Activated CD4-positive, alpha-beta T cell treated with anti-CD3 and anti-CD28 coated beads for 36 hours (primary cell): ENCODE measurements at regions not wholly inside any gene's neighbourhood (a gene's known extent, or its start where the extent isn't known, plus 50 kb on each side); places are given as distances from the start of the nearest gene placed in this dataset.
"Not testable (repeated sequence)": the region's sequence is repeated elsewhere in the genome, so short reads cannot be mapped to it uniquely, and the experiment has no call there.

Source experiments
- ATAC-seq: fragments of 200-7000 bp; cut with Tn5 transposase; one replicate; pipeline ENCODE4 v1.10.0; 2021; ENCODE audit warnings: mild to moderate bottlenecking, moderate library complexity
- CTCF ChIA-PET: fragments of 350-600 bp; sonication (Branson Sonifier 250); formaldehyde crosslinking; loops from one replicate; lab custom pipeline; 2021; ENCODE audit warnings: antibody characterized with exemption; lab: Charles Lee
- POLR2A ChIA-PET: fragments of 350-600 bp; sonication (Branson Sonifier 250); formaldehyde crosslinking; loops from one replicate; lab custom pipeline; 2021; ENCODE audit warnings: antibody characterized with exemption, inconsistent platforms; lab: Charles Lee
- DNase-seq: peaks from one replicate; pipeline ENCODE4 v3.0.0-alpha.2; 2020
- H3K27ac Mint-ChIP-seq: one replicate; pipeline ENCODE4 v1.8.0; 2021; ENCODE audit warnings: mixed read lengths
- H3K27me3 Mint-ChIP-seq: one replicate; pipeline ENCODE4 v1.8.0; 2021; ENCODE audit warnings: mixed read lengths
- H3K36me3 Mint-ChIP-seq: one replicate; pipeline ENCODE4 v1.8.0; 2021; ENCODE audit warnings: low read depth, mixed read lengths
- H3K4me1 Mint-ChIP-seq: one replicate; pipeline ENCODE4 v1.8.0; 2021; ENCODE audit warnings: mixed read lengths
- H3K4me3 Mint-ChIP-seq: one replicate; pipeline ENCODE4 v1.8.0; 2021; ENCODE audit warnings: mild to moderate bottlenecking, moderate library complexity, mixed read lengths
- H3K9me3 Mint-ChIP-seq: one replicate; pipeline ENCODE4 v1.8.0; 2021; ENCODE audit warnings: low read depth, mixed read lengths
- intact Hi-C, 2 experiments: fragments of 100-400 bp; cut with DNase I in 1 of 2; cut with micrococcal nuclease in 1 of 2; formaldehyde crosslinking; loops; one replicate each; pipeline versions ENCODE4 v1.14.2 to v1.15.1; 2022 to 2024; cut with DNase I, micrococcal nuclease

DNA sequence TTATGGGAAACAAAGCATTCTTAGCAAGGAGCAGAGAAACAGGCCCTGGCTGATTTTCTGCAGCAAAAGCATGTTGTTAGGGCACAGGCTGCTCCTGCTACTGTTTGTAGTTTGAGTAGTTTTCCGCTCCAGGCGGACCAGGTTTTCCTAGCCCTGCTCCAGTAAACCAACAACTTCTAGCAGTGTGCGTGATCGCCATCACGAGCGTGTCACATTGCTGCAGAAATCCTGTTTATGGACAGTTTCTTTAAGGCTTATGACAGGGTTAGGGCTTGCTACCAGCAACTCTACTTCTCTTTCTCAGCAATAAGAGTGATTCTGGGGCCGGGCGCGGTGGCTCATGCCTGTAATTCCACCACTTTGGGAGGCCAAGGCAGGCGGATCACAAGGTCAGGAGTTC lies 803.9 kb upstream of the CDH10 start:
- H3K9me3 Mint-ChIP-seq, result peaks cover 14% of the 10 kb centered on the region
- DNase-seq, result no peak
- intact Hi-C loops, result no loop called here
- H3K27me3 Mint-ChIP-seq, result no peaks in the 10 kb centered on the region
- no peak for ATAC-seq
- POLR2A ChIA-PET, result no interaction called here
- no peak overlapping the region for H3K27ac Mint-ChIP-seq
- no peak overlapping the region for H3K4me3 Mint-ChIP-seq
- CTCF ChIA-PET, result no interaction called here
- H3K4me1 Mint-ChIP-seq, result no peaks in the 10 kb centered on the region
- no peaks in the 10 kb centered on the region for H3K36me3 Mint-ChIP-seq

DNA sequence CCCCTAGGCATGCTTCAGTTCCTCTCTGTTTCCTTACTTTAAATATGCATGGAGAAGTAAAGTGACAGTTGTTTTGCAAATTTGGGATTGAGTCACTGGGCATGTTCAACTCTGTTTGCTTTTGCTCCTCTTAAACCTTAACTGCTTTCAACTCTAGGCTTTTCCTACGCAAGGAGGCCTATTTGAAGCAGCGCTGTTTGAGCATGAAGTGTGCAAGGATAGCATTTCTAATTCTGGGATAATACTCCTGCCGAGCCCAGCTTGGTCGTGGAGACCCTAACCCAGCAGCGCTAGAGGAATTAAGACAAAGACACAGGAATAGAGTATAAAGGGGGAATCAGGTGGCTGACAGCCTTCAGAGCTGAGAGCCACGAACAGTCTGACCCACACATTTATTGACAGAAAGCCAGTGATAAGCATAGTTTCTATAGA lies 803.4 kb upstream of the CDH10 start:
- ChIA-PET POLR2A (no interaction called here), CTCF (no interaction called here)
- Mint-ChIP-seq H3K4me3 (no peak overlapping the region), H3K36me3 (no peaks in the 10 kb centered on the region), H3K27ac (no peak overlapping the region), H3K4me1 (no peaks in the 10 kb centered on the region), H3K27me3 (no peaks in the 10 kb centered on the region), H3K9me3 (peaks cover 13% of the 10 kb centered on the region)
- no peak for ATAC-seq
- DNase-seq, result no peak
- intact Hi-C loops, result no loop called here

DNA sequence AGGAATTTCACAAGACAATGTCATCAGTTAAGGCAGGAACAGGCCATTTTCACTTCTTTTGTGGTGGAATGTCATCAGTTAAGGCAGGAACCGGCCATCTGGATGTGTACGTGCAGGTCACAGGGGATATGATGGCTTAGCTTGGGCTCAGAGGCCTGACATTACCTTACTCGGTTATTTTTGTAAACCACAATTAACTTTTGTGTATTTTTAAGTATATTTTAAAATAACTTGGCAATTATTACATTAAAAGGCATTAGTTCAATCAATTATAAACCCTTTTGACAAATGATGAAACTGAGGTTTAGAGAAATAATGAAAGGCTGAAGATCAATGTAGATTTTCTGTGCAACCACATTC lies 801.3 kb upstream of the CDH10 start:
- H3K9me3 Mint-ChIP-seq, result peaks cover 12% of the 10 kb centered on the region
- CTCF ChIA-PET, H3K4me1 Mint-ChIP-seq, H3K36me3 Mint-ChIP-seq, H3K27me3 Mint-ChIP-seq, ATAC-seq, intact Hi-C loops, H3K27ac Mint-ChIP-seq, POLR2A ChIA-PET, H3K4me3 Mint-ChIP-seq, DNase-seq: not testable (repeated sequence)

DNA sequence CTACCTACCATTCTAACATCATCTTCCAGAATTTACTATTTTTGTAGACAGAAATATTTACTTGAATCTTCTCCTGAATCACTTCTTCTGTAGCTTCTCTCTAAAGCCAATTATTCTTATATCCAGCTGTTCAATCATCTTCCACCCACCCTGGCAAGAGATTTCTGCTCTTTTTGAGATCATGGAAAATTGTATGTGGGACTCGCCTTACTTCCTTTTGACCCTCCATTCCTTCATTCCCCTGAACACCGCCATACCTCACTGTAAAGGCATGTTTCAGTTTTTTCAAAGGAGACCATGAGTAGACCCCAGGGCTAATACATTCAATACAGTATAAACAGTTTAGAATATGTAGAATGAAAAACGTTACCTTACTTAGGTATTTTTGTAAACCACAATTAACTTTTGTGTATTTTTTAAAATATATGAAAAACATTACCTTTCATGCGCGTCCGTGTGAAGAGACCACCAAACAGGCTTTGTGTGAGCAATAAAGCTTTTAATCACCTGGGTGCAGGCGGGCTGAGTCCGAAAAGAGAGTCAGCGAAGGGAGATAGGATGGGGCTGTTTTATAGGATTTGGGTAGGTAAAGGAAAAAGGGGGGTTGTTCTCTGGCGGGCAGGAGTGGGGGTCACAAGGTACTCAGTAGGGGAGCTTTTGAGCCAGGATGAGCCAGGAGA lies 800.7 kb upstream of the CDH10 start:
- DNase-seq, H3K36me3 Mint-ChIP-seq, H3K4me1 Mint-ChIP-seq, H3K27me3 Mint-ChIP-seq, ATAC-seq, H3K4me3 Mint-ChIP-seq, CTCF ChIA-PET, POLR2A ChIA-PET, intact Hi-C loops, H3K27ac Mint-ChIP-seq: not testable (repeated sequence)
- H3K9me3 Mint-ChIP-seq, result peaks cover 12% of the 10 kb centered on the region

DNA sequence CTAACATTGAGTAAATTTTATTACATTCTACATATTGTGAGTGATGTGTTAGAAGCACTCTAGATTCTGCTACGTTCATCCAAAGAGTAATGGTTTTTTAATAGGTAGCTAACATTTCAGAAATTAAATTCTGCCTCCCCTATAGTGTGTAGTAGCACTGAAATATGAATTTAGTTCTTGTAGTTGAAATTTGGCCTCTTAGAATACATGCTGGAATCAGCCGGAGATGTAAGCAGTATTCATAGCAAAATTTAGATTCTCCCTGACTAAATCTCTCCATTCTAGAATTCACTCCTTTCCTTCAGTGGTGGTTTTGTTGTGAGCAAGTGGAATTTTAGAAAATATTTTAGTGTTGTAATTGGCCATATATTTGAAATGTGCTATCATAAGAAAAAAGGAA lies 799.9 kb upstream of the CDH10 start:
- intact Hi-C loops, result no loop called here
- Mint-ChIP-seq H3K27me3 (no peaks in the 10 kb centered on the region), H3K36me3 (no peaks in the 10 kb centered on the region), H3K27ac (no peak overlapping the region), H3K4me1 (no peaks in the 10 kb centered on the region), H3K9me3 (peaks cover 12% of the 10 kb centered on the region), H3K4me3 (no peak overlapping the region)
- POLR2A ChIA-PET, result no interaction called here
- CTCF ChIA-PET, result no interaction called here
- ATAC-seq (no peak), DNase-seq (no peak)

DNA sequence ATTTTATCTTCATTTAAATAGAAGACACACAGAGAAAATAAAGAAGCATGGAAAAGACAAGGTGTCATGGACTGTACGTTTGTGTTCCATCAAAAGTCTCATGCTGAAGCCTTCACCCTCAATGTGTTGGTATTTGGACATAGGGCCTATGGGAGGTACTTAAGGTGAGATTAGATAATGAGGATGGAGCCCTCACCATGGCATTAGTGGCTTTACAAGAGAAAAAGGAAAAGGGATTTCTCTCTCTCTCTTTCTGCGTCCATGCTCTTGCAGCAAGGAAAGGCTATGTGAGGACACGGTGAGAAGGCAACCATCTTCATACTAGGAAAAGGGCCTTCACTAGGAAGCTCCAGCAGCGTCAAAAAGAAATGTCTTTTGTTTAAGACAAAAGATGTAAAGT lies 797.0 kb upstream of the CDH10 start:
- POLR2A ChIA-PET, result no interaction called here
- ATAC-seq (no peak), DNase-seq (no peak)
- intact Hi-C loops, result no loop called here
- Mint-ChIP-seq H3K36me3 (no peaks in the 10 kb centered on the region), H3K27ac (no peak overlapping the region), H3K9me3 (peaks cover 9% of the 10 kb centered on the region), H3K27me3 (no peaks in the 10 kb centered on the region), H3K4me3 (no peak overlapping the region), H3K4me1 (no peaks in the 10 kb centered on the region)
- CTCF ChIA-PET, result interaction anchor here (0.5 kb wide), 1 partner anchor 23 kb away, joined by 3 read pairs; no protein-coding TSS in a partner anchor

DNA sequence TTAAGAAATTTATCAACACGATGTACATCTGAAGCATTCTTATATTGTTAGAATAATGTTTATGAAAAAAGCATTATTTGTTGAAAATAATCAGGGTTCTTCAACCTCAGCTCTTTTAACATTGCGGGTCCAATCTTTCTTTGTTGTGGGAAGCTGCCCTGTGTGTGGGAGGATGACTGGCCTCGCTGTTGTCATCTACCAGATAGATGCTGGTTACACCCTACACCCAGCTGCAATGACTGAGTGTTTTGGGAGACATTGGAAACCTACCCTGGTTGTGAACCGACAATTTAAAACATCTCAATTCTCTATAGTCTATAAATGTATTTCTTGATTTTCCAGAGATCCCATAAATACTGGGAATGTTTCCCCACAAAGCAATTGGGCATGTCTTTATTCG lies 794.2 kb upstream of the CDH10 start:
- Mint-ChIP-seq H3K4me1 (no peaks in the 10 kb centered on the region), H3K4me3 (no peak overlapping the region), H3K9me3 (peaks cover 9% of the 10 kb centered on the region), H3K27ac (no peak overlapping the region), H3K27me3 (no peaks in the 10 kb centered on the region), H3K36me3 (no peaks in the 10 kb centered on the region)
- ChIA-PET POLR2A (no interaction called here), CTCF (no interaction called here)
- no peak for ATAC-seq
- DNase-seq, result no peak
- intact Hi-C loops, result no loop called here

DNA sequence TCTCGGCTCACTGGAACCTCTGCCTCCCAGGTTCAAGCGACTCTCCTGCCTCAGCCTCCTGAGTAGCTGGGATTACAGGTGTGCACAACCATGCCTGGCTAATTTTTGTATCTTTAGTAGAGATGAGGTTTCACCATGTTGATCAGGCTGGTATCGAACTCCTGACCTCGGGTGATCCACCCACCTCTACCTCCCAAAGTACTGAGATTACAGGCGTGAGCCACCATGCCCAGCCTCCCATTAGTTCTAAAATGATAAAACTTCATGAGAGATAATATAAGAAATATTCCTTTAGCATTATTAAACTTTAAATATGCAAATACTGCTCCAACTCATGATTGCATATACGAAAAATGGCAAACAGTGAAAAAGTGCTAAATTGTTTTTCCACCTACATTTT lies 793.6 kb upstream of the CDH10 start:
- H3K4me3 Mint-ChIP-seq, H3K9me3 Mint-ChIP-seq, H3K27ac Mint-ChIP-seq, H3K4me1 Mint-ChIP-seq, CTCF ChIA-PET, ATAC-seq, POLR2A ChIA-PET, H3K36me3 Mint-ChIP-seq, intact Hi-C loops, DNase-seq, H3K27me3 Mint-ChIP-seq: not testable (repeated sequence)

DNA sequence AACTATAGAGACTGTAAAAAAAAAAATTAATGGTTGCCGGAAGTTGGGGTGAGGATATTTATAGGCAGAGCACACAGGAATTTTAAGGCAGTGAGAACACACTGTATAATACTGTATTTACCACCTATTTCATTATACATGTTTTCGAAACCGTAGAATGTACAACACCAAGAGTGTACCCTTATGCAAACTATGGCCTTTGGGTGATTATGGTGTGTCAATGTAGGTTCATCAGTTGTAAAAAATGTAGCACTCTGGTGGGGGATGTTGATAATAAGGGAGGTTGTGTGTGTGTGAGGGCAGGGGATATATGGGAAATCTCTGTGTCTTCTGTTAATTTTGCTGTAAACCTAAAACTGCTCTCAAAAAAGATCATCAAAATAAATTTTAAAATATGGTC lies 791.7 kb upstream of the CDH10 start:
- CTCF ChIA-PET, result no interaction called here
- H3K36me3 Mint-ChIP-seq, result no peaks in the 10 kb centered on the region
- DNase-seq (no peak), ATAC-seq (no peak)
- H3K27ac Mint-ChIP-seq, result no peak overlapping the region
- H3K4me1 Mint-ChIP-seq, result no peaks in the 10 kb centered on the region
- intact Hi-C loops, result no loop called here
- no peak overlapping the region for H3K4me3 Mint-ChIP-seq
- POLR2A ChIA-PET, result no interaction called here
- no peaks in the 10 kb centered on the region for H3K27me3 Mint-ChIP-seq
- peaks cover 9% of the 10 kb centered on the region for H3K9me3 Mint-ChIP-seq

DNA sequence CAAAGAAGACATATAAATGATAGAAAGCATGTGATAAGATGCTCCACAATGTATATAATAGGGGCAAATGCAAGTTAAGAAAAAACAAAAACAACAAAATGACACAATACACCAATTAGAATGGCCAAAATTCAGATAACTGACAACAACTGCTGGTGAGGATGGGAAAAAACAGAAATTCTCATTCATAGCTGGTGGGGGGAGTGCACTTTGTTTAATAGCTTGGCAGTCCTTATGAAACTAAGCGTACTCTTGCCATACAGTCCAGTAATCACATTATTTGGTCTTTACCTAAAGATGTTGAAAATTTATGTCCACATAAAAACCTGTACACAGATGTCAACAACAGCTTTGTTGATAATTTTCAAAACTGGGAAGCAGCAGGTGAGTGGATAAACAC lies 791.1 kb upstream of the CDH10 start:
- intact Hi-C loops, result no loop called here
- CTCF ChIA-PET, result no interaction called here
- Mint-ChIP-seq H3K4me1 (no peaks in the 10 kb centered on the region), H3K27me3 (no peaks in the 10 kb centered on the region), H3K27ac (no peak overlapping the region), H3K9me3 (peaks cover 9% of the 10 kb centered on the region), H3K4me3 (no peak overlapping the region), H3K36me3 (no peaks in the 10 kb centered on the region)
- DNase-seq (no peak), ATAC-seq (no peak)
- POLR2A ChIA-PET, result no interaction called here

DNA sequence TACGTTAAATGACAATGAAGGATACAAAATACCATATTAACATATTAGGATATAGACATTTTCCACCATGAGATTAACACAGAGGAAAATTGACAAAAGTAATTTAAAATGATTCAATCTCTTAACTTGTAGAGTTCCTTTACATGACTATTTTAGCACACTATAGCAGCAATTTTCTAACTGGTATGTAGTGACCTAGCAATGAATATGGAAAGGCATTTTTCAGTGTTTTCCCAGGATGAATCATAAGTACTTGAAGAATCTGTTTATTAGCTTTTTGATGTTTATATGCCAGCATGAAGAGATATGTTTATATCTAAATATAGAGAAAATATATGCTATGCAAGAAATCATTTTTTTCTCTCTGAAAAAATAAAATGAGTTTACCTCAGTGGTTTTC lies 782.5 kb upstream of the CDH10 start:
- DNase-seq (no peak), ATAC-seq (no peak)
- ChIA-PET CTCF (no interaction called here), POLR2A (no interaction called here)
- no peaks in the 10 kb centered on the region for H3K36me3 Mint-ChIP-seq
- no peak overlapping the region for H3K27ac Mint-ChIP-seq
- no peaks in the 10 kb centered on the region for H3K27me3 Mint-ChIP-seq
- no peaks in the 10 kb centered on the region for H3K4me1 Mint-ChIP-seq
- intact Hi-C loops, result no loop called here
- no peak overlapping the region for H3K4me3 Mint-ChIP-seq
- peaks cover 3% of the 10 kb centered on the region for H3K9me3 Mint-ChIP-seq

DNA sequence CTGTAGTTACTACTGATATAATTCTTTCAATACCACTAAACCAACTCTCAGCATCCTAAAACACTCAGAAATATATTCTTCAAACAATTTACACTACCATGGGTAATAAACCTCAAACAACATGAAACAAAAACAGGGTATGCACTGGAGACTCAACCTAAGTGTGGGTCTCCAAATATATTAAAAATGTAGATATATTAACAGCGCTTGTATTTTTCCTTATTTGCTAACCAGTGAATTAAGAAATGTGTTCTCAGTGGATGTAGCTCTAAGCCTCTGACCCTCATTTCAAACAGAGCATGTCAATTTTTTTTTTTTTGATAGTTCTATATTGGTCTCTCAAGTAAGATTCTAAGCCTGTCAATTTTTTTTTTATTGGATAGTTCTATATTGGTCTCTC lies 778.5 kb upstream of the CDH10 start:
- ChIA-PET CTCF (no interaction called here), POLR2A (no interaction called here)
- Mint-ChIP-seq H3K4me3 (no peak overlapping the region), H3K27me3 (no peaks in the 10 kb centered on the region), H3K4me1 (no peaks in the 10 kb centered on the region), H3K36me3 (no peaks in the 10 kb centered on the region), H3K27ac (no peak overlapping the region), H3K9me3 (peaks cover 9% of the 10 kb centered on the region)
- intact Hi-C loops, result no loop called here
- ATAC-seq, result no peak
- DNase-seq, result no peak

DNA sequence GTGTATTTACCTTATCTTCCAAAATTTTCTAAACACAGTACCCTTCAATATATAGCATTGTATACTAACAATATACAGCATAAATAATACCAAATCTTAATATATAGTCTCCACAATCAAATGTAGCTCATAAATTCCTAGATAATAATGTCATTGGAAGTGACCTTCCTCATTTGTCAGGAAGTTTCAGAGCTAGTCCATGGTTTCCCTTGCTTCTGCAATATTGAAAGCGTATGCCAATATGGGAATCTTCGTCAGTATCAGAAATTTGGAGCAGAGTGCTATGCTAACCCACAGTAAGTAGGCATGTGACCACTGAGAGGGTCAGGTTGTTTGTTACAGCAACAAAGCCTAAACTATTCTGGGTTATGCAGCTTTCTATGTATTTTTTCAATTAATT lies 774.9 kb upstream of the CDH10 start:
- H3K9me3 Mint-ChIP-seq, result peaks cover 6% of the 10 kb centered on the region
- H3K4me1 Mint-ChIP-seq, result no peaks in the 10 kb centered on the region
- ChIA-PET CTCF (no interaction called here), POLR2A (no interaction called here)
- no peaks in the 10 kb centered on the region for H3K36me3 Mint-ChIP-seq
- no peak overlapping the region for H3K27ac Mint-ChIP-seq
- DNase-seq (no peak), ATAC-seq (no peak)
- intact Hi-C loops, result no loop called here
- no peak overlapping the region for H3K4me3 Mint-ChIP-seq
- no peaks in the 10 kb centered on the region for H3K27me3 Mint-ChIP-seq
